ENCODE measurements at regions not wholly inside any gene's neighbourhood (a gene's known extent, or its start where the extent isn't known, plus 50 kb on each side); places are given as distances from the start of the nearest gene placed in this dataset.
"Not testable (repeated sequence)": the region's sequence is repeated elsewhere in the genome, so short reads cannot be mapped to it uniquely, and the experiment has no call there.

- DNase-seq (ENCODE audit: low read depth), result peak; percentile 69
Measured at GRCh38 chr4:107562316-107562715, 157.7 kb downstream of the PAPSS1 start.

GRCh38 chr4:107561481-107561880 lies 158.6 kb downstream of the PAPSS1 start:
- DNase-seq (ENCODE audit: low read depth), result peak; percentile 99

- no peak for DNase-seq (ENCODE audit: low read depth)
Measured at GRCh38 chr4:107559653-107560052, 160.4 kb downstream of the PAPSS1 start.

- DNase-seq (ENCODE audit: low read depth), result no peak
Measured at GRCh38 chr4:107552306-107552705, 167.7 kb downstream of the PAPSS1 start.

GRCh38 chr4:107548211-107548905 lies 171.7 kb downstream of the PAPSS1 start:
- peak; percentile 51 for DNase-seq (ENCODE audit: low read depth)

- no peak for DNase-seq (ENCODE audit: low read depth)
Measured at GRCh38 chr4:107546638-107547037, 173.4 kb downstream of the PAPSS1 start.

GRCh38 chr4:107541511-107541910 lies 178.5 kb downstream of the PAPSS1 start:
- peak; percentile 87 for DNase-seq (ENCODE audit: low read depth)

GRCh38 chr4:107531927-107532326 lies 188.1 kb downstream of the PAPSS1 start:
- no peak for DNase-seq (ENCODE audit: low read depth)

- DNase-seq (ENCODE audit: low read depth), result no peak
Measured at GRCh38 chr4:107520368-107520767, 199.7 kb downstream of the PAPSS1 start.

GRCh38 chr4:107519053-107519452 lies 201.0 kb downstream of the PAPSS1 start:
- peak; percentile 50 for DNase-seq (ENCODE audit: low read depth)

- no peak for DNase-seq (ENCODE audit: low read depth)
Measured at GRCh38 chr4:107518076-107518475, 202.0 kb downstream of the PAPSS1 start.

GRCh38 chr4:107512549-107512948 lies 207.5 kb downstream of the PAPSS1 start:
- DNase-seq (ENCODE audit: low read depth), result peak; percentile 38

GRCh38 chr4:107509615-107510014 lies 210.4 kb downstream of the PAPSS1 start:
- DNase-seq (ENCODE audit: low read depth), result no peak

- no peak for DNase-seq (ENCODE audit: low read depth)
Measured at GRCh38 chr4:107500551-107500950, 219.5 kb downstream of the PAPSS1 start.

GRCh38 chr4:107497054-107497453 lies 223.0 kb downstream of the PAPSS1 start:
- DNase-seq (ENCODE audit: low read depth), result no peak

GRCh38 chr4:107492566-107492965 lies 227.5 kb downstream of the PAPSS1 start:
- no peak for DNase-seq (ENCODE audit: low read depth)

- no peak for DNase-seq (ENCODE audit: low read depth)
Measured at GRCh38 chr4:107490116-107490515, 229.9 kb downstream of the PAPSS1 start.

- not testable (repeated sequence) for DNase-seq (ENCODE audit: low read depth)
Measured at GRCh38 chr4:107483621-107484020, 236.4 kb downstream of the PAPSS1 start.

- no peak for DNase-seq (ENCODE audit: low read depth)
Measured at GRCh38 chr4:107482546-107482945, 237.5 kb downstream of the PAPSS1 start.

GRCh38 chr4:107478327-107478980 lies 241.6 kb downstream of the PAPSS1 start:
- no peak for DNase-seq (ENCODE audit: low read depth)

GRCh38 chr4:107473126-107473525 lies 246.9 kb downstream of the PAPSS1 start:
- no peak for DNase-seq (ENCODE audit: low read depth)

- peak; percentile 16 for DNase-seq (ENCODE audit: low read depth)
Measured at GRCh38 chr4:107472265-107472948, 247.6 kb downstream of the PAPSS1 start.

- no peak for DNase-seq (ENCODE audit: low read depth)
Measured at GRCh38 chr4:107470173-107470572, 249.9 kb downstream of the PAPSS1 start.

Data from amniotic epithelial cell (primary cell).